GM12872 (cell line): ENCODE measurements at regions not wholly inside any gene's neighbourhood (a gene's known extent, or its start where the extent isn't known, plus 50 kb on each side); places are given as distances from the start of the nearest gene placed in this dataset.

ENCODE experiments used
- TF ChIP-seq, protein P1 (sequence below): IDR thresholded peaks from 3 replicates; pipeline ENCODE4 v1.5.1; 2011; ENCODE audit warnings: low read depth, mild to moderate bottlenecking, low read length, moderate library complexity; ENCODE audit not compliant: insufficient read depth

DNA sequence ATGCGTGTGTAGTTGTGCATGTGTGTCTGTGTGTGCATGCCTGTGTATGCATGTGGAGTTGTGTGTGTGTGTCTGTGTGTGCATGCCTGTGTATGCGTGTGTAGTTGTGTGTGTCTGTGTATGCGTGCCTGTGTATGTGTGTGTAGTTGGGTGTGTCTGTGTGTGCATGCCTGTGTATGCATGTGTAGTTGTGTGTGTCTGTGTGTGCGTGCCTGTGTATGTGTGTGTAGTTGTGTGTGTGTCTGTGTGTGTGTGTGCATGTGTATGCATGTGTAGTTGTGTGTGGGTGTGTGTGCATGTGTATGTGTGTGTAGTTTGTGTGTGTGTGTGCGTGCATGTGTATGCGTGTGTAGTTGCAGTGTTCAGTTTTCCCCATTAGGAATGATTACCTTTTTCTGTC, 162.0 kb downstream of the URB2 start:
- TF ChIP-seq, protein P1, sequence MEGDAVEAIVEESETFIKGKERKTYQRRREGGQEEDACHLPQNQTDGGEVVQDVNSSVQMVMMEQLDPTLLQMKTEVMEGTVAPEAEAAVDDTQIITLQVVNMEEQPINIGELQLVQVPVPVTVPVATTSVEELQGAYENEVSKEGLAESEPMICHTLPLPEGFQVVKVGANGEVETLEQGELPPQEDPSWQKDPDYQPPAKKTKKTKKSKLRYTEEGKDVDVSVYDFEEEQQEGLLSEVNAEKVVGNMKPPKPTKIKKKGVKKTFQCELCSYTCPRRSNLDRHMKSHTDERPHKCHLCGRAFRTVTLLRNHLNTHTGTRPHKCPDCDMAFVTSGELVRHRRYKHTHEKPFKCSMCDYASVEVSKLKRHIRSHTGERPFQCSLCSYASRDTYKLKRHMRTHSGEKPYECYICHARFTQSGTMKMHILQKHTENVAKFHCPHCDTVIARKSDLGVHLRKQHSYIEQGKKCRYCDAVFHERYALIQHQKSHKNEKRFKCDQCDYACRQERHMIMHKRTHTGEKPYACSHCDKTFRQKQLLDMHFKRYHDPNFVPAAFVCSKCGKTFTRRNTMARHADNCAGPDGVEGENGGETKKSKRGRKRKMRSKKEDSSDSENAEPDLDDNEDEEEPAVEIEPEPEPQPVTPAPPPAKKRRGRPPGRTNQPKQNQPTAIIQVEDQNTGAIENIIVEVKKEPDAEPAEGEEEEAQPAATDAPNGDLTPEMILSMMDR = no peak

DNA sequence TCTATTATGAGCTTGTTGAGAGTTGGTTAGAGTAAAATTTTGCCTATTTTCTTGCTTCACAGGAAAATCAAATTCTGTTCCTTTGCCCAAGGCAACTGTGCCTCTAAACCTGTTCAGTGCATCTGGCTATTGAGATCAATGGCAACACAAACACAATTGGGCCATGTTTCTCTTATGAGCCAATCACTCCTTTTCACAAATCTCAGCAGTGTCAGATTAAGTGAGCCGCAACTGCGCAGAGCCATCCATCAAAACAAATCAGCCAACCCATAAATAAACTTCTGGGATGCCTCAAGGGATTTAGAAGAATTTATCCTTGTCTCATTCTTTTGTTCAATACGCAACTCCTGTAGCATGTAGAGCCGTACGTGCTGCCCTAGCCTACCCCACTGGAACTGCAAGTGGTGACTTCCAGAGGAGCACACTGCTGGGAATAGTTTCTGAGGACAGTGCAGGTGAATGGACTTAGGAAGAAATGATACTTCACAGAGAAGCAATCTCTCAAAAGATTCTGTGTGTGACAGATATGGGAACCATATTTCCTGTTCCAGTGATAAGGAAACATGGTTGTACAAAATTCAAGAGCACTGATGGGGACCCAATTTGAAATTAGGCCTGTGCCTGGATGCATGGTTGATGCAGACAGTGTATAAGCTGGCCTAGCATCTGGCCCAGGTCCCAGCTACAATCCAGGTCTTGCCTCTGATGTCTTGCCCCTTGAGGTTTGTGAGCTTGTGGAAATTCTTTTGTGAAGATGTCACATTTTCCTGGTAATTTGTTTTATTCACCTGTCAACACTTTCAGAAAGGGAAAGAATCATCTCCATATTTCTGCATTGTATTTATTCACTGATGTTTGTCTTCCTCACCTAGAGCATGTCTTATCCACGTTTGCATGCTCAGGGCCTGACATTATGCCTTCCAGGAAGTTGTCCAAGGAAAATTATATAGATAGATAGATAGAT, 166.2 kb downstream of the URB2 start:
- TF ChIP-seq, protein P1 = no peak

DNA sequence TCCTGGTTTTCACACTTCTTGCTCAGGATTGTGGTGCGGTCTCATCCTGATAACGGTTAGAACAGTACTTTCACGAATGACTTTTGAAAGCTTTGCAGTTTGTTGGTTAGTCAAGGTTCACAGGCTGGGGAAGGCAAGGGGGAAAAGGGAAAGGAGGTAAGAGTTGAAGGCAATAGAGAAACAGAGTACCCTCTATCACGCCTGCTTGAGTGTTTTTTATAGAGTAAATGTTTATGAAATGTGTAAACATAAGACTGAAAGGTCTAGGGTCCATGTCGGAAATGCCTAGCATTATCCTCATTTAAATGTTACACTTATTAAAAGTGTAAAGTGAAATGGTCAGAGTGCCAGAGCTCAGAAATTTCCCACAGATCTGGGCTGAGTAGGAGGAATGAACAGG, 167.4 kb downstream of the URB2 start:
- TF ChIP-seq, protein P1 = no peak

DNA sequence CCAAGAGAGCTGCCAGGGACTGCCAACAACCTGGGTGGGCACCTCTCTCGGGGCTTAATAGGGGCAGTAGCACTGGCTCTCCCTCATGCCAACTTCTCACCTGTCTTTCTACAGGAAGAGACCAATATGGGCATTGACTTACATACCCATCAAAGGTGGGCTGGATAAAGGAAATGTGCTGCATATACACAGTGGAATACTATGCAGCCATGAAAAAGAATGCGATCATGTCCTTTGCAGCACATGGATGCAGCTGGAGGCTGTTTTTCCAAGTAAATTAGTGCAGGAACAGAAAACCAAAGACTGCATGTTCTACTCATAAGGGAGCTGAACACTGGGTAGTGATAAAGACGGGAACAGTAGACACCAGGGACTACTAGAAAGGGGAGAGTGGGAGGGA, 172.5 kb downstream of the URB2 start:
- TF ChIP-seq, protein P1 = no peak

- TF ChIP-seq, protein P1 = no peak
These were observed 177.7 kb downstream of the URB2 start for GRCh38 chr1:229803626-229804217.

DNA sequence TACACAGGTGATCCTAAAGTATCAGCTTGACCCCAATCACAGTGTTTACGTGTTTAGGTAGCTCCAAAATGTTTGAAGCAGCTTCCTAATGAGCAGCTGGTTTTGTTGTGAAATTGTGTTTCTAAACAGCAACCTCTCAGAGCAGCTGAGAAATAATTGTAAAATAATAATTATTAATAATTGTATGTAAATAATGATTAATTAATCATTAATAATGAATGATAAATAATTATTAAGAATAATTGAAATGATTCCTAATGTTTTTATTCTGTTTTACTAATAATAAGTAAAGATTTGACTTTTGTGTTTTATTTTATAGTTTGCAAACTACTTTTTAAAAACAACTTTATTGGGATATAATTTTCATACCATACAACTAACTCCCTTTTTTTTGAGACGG, 182.2 kb downstream of the URB2 start:
- TF ChIP-seq, protein P1 = no peak

DNA sequence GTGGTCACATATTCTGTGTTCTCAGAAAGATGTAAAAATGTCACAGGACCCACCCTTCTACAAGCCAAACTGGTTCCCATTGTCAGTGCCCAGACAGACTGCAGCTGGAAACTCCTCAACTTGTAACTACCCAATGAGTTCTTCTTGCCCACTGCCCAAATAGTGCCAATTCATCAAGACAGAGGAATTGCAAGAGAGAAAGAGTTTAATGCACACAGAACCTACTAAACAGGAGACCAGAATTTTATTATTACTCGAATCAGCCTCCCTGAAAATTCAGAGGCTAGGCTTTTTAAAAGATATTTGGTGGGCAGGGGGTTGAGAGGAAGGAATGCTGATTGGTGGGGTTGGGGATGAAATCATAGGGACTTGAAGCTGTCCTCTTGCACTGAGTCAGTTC, 184.1 kb downstream of the URB2 start:
- TF ChIP-seq, protein P1 = no peak
